Activated CD8-positive, alpha-beta memory T cell treated with anti-CD3 and anti-CD28 coated beads for 24 hours (primary cell): ENCODE measurements at regions not wholly inside any gene's neighbourhood (a gene's known extent, or its start where the extent isn't known, plus 50 kb on each side); places are given as distances from the start of the nearest gene placed in this dataset.
A peak's percentile ranks its signal among the peaks of the same experiment; 100 is the strongest.
"Not testable (repeated sequence)": the region's sequence is repeated elsewhere in the genome, so short reads cannot be mapped to it uniquely, and the experiment has no call there.

Experiments
- DNase-seq: peaks from one replicate; pipeline ENCODE4 v3.0.0-alpha.2; 2020

DNA sequence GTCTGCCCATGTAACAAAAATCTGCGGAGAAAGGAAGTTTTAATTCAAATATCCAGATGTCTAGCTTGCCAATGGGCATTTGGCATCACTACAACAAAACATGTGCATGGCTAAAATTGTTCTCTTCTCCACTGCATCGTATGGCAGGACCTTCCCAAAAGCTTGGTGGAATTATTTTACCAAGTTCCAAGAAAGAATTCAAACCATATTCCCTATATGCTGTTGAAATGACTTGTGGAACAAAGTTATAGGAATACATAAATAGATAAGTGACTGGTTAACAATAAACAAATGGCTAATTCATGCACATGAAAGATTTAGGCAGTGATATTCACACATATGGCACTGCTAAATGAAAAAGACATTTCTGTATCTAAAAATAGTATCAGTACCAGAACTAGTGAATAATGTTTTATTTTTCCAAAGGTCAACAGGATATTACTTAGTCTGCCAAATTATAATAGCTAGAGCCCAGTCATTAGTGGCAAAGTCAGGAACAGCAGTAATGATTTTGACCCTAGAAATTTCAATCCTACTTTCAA is 425.4 kb upstream of the VRK2 start:
- no peak for DNase-seq

DNA sequence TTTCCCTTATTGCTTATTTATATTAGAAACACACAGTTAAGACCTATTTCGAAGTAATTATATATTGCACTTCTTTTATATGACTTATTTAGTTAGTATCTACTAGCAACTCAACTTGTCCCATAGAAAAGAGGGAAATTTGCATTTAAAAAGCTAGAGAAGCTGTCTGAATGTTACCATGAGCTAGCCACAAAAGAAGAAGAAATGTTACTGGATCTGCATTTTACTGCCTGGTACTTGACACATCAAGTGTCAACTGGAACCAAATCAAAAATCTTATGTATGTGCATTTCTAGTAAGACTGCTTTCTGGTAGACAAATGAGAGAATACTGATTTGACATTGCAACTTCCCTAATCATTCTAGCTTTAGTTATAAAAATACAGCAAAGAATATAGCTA is 424.6 kb upstream of the VRK2 start:
- no peak for DNase-seq

DNA sequence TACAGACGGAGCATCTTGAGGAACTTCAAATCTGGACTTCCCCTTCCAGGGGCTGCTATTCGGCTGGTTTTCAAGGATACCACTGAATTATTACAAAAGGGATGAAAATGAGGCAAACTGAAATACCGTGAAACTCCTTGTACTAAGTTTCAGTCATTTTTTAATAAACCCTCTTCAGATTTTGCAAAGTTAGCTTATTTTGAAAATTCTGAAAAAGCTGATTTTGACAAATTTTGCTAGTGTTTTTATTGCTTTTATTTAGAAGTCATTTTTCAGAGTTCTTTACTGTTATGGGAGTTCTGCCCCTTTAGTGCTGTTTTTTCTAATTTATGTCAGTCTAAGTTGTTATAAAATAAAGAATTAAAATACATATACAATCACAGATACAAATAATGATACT is 390.4 kb upstream of the VRK2 start:
- DNase-seq: no peak

GRCh38 chr2:57669570-57669969 is 377.0 kb upstream of the VRK2 start:
- DNase-seq: no peak

DNA sequence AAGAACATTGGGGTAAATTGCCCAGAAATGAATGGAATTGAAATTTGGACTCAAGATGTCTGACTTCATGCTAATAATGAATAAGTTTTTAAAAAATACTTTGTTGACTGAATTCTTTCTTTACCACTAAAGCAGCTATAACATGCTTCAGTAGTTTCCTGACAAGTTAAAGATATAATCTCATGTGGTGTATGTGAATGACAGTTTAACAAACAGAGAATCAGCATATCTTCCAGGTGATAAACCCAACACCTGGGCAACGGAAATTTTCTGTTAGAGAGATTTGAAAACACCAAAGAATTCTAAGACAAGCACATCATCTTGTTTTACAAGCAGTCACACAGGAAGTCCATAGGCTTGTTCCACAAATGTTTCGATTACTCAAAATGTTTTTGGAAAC is 372.6 kb upstream of the VRK2 start:
- no peak for DNase-seq

- no peak for DNase-seq
Measured at GRCh38 chr2:57674743-57675142, 371.9 kb upstream of the VRK2 start.

DNA sequence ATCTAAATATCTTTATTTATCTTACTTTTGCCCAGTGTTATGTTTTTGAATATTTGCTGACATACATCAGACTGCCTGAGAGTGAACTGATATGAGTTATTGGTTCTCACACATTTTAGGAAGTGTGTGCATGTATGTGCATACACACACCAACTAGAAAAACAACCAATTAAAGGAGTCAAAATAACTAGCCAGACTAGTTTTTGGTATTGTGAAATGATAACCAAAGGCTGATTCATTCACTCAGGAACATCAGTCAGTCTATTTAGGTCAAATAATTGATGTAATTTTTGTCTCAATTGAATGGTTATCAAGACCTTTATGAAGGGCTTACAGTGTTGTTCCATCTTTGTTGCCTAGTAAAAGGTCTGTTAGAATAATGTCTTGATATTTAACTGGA is 369.3 kb upstream of the VRK2 start:
- DNase-seq: no peak

- no peak for DNase-seq
Measured at GRCh38 chr2:57681650-57682049, 365.0 kb upstream of the VRK2 start.

GRCh38 chr2:57685032-57685431 is 361.6 kb upstream of the VRK2 start:
- no peak for DNase-seq

DNA sequence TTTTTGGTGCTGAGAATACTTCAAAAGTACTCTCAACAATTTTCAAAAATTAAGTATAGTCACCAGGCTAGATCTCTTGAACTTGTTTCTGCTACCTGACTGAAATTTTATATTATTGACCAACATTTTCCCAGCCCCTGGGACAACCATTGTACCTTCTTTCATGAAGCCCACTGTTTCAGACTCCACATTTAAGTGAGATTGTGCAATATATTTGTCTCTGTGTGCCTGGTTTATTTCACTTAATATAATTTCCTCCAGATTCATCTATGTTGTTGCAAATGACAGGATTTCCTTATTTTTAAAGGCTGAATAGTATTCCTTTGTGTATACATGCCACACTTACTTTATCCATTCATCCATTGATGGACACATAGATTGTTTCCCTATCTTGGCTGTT is 354.2 kb upstream of the VRK2 start:
- DNase-seq: no peak

GRCh38 chr2:57693177-57693576 is 353.4 kb upstream of the VRK2 start:
- no peak for DNase-seq

- no peak for DNase-seq
Measured at GRCh38 chr2:57693965-57694364, 352.6 kb upstream of the VRK2 start.

- no peak for DNase-seq
Measured at GRCh38 chr2:57696016-57696415, 350.6 kb upstream of the VRK2 start.

DNA sequence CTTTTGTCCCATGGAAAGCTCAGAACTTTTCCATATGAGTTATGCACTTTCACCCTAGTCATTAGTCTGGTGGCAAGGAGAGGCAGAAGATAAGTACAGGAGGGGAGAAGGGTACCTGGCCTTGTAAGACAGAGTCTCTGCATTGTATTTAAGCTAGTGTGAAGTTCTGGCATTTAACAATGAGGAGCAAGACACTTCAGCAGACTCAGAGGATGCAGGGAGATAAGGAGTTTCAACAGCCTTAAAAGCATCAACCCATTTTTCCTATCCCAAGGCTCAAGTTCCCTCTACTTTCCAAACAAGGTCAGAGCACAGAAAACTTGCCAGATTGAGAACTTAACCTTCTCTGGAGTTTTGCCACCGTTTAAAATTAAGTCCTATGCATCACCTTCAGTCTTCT is 348.2 kb upstream of the VRK2 start:
- DNase-seq: no peak

DNA sequence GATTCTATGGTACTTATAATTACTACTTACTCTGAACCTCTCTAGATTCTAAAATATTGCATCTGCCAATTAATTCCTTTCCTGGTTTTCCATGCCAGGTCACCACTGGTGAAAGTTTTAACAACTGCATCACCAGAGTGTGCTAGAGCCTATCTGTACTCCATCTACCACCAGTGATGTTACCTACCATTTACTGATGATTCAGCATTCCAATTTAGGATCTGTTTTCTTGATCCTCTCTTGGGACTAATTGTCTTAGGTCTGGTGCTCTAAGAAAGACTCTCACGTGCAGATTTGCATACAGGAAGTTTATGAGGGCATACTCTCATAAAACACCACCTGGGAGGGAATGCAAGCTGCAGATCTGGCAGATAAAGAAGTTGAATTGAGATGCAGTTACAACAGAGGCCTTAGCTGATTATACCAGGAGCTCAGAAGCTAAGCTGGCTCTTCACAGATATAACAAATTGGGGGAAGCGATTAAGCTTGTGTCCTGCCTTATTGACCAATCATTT is 347.6 kb upstream of the VRK2 start:
- no peak for DNase-seq

DNA sequence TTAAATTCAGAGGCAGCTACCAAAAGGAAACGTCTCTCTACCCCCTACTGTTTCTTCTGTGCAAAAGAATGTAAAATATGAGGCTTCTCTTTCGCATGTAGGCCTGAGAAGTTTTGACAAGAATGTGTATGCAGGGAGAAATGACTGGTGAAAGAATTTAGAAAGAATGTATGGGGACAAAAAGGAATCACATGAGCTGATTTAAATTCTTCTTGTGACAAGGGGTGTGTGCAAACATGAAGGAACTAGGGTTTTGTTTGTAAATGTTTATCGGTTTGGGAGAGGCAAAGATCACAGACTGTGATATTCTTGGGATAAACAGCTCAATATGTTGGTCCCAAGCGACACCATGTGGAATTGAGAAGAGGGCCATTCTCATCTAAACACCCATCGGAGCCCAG is 345.2 kb upstream of the VRK2 start:
- DNase-seq: no peak

GRCh38 chr2:57703407-57703806 is 343.2 kb upstream of the VRK2 start:
- no peak for DNase-seq

DNA sequence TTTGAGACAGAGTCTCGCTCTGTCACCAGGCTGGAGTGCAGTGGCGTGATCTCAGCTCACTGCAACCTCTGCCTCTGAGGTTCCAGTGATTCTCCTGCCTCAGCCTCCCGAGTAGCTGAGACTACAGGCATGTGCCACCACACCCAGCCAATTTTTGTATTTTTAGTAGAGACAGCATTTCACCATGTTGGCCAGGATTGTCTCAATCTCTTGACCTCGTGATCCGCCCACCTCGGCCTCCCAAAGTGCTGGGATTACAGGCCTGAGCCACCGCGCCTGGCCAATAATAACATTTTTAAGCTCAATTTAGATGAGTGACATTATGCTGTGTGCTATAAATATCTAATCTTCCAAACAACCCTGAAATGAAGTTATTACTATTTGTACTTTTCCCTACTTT is 338.8 kb upstream of the VRK2 start:
- DNase-seq: not testable (repeated sequence)

DNA sequence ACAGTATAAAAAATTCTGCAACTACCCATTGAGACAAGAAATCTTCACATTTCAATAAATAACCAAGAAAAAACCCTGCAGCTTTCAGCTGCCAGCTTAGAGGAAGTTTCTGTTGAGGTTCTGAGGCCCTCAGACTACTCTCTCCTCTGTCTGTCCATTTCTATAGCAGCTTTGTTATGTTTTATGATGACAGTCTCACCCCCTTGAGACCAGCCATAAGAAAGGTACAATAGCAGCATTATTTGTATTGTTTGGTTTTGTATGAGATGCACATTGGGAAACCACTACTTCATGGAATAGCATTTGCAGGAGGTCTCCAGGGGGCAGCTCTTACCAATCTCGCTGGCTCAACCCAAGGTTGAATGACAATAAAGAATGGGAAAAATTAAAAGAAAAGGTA is 334.6 kb upstream of the VRK2 start:
- DNase-seq: no peak

GRCh38 chr2:57720728-57721627 is 325.6 kb upstream of the VRK2 start:
- peak; percentile 59 for DNase-seq

- DNase-seq: no peak
Measured at GRCh38 chr2:57725337-57725947, 321.2 kb upstream of the VRK2 start.

DNA sequence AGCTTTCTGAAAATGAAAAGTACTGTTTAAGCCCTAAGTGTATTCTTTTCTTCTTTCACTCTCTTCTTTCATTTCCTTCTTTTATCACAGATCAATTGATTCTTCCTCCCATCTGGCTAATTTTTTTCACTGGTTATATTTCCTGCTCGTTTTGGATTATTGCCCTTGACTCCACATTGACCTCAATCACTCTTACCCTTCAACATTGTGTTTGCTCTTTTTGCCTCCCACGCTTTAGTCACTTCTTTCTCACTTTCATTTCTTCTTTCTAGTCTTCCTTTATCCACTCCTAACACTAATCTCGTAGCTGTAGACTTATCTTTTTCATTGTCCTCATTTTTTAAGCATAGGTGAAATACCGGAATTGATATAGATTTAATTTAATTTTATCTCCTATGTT is 320.3 kb upstream of the VRK2 start:
- DNase-seq: no peak

DNA sequence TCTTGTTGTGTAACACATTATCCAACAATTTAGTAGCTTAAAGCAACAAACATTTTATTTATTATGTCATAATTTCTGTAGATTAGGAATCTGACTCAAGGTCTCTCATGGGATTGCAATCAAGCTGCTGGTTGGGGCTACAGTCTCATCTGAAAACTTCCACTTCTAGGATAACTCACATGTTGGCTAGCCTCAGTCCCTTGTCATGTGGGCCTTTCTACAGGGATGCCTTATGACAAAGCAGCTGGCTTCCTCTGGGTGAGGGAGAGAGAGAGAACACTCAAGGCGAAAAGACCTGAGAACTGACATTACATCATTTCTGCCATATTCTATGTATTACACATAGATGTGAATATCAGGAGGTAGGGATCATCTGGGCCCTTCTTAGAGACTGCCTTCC is 317.9 kb upstream of the VRK2 start:
- DNase-seq: no peak

DNA sequence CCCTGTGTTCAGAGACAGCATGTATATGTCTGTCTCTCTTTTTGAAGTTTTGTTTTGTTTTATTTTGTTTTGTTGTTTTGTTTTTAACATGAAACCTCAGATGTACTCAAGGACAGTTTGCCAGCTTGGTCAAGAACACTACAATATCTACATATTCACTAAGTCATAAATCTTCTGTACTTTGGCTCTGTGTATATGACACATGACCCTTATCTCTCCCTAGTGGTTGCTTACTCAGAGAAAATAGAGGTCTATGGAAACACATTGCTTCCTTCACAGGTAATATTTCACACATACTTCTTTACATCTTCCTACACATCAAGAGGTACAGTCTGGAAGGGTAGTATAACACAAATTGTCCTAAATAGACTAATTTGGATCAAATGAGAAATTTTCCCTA is 312.6 kb upstream of the VRK2 start:
- no peak for DNase-seq
